GM18502 (cell line): ENCODE measurements at regions not wholly inside any gene's neighbourhood (a gene's known extent, or its start where the extent isn't known, plus 50 kb on each side); places are given as distances from the start of the nearest gene placed in this dataset.

Source experiments
- ATAC-seq: cut with Tn5 transposase; IDR thresholded peaks from one replicate; pipeline ENCODE4 v1.9.1; 2021; ENCODE audit warnings: mild to moderate bottlenecking; ENCODE audit not compliant: unreplicated experiment, poor library complexity

- ATAC-seq, result no peak
These were observed 144.1 kb downstream of the RPAP3 start for GRCh38 chr12:47561746-47562145.

DNA sequence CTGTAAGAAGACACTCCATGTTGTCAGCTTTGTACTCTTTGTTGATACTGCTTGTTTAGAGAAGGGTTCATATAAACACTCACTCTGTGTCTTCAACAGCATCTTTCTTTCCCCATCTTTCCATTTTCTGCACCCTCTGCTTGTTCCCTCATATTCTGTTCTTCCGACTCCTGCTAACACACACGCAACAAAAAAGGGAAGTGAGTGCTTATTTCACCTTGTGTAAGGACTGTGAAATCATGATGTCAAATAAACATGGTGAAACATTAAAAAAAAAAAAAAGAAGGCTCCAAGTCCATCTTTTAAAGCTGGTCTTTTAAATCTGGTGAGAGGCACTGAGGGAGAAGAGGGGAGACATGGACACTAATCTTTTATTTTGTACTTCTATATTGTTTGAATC, 145.4 kb downstream of the RPAP3 start:
- no peak for ATAC-seq

DNA sequence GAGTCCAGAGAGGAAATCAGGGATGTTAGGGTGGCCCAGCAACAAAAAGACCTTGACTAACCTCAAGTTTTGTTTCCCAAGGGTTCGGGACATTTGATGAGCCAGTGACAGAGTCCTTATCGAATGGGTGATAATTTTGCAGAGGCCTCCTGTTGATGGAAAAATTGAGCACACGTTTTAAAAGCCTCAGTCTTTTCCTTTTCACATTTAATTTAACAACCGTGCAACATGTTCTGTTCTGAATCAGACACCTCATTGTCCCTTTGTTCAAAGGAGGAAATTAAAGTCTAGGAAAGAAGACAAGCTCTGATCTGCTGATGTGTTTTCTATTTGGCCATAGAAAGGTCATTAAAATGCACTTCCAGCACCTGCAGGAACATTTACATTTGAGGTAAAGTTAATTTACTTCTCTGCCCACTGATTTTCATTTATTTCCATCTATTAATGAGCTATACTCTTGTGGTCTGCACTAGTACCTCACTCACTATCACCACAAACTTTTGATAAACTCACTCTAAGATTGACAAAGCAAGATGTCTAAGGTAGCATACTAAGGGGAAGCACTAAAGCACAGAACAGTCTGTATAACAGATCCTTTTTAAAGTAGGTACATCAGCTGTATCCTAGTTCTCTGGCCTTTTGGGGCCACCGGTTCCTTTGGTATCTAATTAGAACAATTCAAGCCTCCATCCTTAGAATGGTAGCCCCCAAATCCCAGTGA, 147.0 kb downstream of the RPAP3 start:
- no peak for ATAC-seq

DNA sequence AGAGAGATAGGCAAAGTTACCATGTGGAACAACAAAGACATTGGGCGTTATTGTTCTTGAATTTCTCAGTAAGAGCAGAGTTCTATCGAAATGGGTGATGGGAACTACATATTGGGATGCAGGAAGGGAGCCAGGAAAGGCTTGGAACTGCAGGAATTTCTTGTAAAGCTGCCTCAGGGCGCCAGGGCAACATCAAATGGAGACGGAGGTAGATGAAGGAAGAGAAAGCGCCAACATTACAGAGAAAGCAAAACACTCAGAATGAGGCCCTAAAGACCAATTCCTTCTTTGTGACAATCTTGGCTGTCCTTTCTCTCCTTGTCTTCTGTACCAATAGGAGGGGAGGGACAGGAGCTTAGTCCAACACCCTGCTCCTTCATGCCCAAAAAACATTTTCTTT, 148.4 kb downstream of the RPAP3 start:
- no peak for ATAC-seq

- no peak for ATAC-seq
These were observed 149.4 kb downstream of the RPAP3 start for GRCh38 chr12:47556261-47557030.

DNA sequence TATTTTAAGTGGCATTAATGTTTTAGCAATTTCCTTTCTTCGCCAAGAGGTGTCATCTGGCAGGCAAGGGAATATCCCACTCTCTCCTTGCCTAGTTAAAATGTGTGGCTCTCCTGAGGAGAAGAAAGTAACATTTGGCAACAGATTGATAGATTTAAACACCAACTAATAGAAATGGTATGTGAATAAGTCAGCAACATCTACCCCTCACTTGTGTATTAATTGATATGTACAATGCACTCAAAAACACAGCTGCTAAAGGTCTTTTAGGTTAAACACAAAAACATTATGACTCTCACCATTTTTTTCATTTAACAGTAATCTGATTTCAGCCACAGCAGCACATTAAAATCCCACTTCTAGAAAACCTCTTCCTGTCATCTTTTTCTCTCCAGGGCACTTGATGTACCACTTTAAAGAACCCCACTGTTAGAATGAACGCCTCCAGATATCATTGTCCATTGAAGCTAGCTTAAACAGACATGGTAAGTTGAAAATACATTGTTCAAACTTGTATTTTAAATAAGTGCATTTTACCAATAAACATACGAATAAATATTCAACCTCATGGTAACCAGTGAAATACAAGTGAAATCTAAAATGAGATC, 151.7 kb downstream of the RPAP3 start:
- ATAC-seq, result no peak

- ATAC-seq, result no peak
These were observed 152.6 kb downstream of the RPAP3 start for GRCh38 chr12:47553266-47553665.

GRCh38 chr12:47551426-47551851, 154.4 kb downstream of the RPAP3 start:
- no peak for ATAC-seq

GRCh38 chr12:47549258-47549657, 156.6 kb downstream of the RPAP3 start:
- no peak for ATAC-seq

DNA sequence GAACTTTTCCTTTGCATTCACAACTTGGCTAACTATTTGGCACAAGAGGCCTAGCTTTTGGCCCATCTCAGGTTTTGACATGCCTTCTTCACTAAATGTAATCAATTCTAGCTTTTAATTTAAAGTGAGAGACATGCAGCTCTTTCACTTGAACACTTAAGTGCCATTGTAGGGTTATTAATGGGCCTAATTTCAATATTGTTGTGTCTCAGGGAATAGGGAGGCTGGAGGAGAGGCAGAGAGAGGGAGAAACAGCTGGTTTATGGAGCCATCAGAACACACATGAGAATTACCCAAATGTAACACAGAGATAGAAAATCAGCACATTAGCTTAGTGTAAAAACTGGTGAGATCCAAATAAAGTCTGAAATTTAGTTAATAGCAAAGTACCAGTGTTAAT, 157.4 kb downstream of the RPAP3 start:
- no peak for ATAC-seq

DNA sequence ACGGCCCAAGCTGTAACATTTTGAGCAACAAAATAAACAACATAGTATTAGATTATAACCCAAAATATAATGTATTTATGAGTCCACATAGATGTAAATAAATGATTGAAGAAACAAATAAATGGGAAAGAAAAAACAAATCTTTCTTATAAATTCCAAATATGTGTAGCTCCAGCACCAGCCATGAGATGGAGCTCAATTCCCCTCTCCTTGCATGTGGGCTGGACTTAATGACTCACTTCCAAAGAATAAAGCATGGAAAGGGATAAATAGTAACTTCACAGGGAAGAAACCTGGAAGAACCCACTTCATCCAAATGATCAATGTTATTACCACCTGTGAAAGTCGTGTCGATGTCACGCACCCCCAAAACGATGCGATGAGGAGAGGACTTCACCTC, 158.8 kb downstream of the RPAP3 start:
- no peak for ATAC-seq

DNA sequence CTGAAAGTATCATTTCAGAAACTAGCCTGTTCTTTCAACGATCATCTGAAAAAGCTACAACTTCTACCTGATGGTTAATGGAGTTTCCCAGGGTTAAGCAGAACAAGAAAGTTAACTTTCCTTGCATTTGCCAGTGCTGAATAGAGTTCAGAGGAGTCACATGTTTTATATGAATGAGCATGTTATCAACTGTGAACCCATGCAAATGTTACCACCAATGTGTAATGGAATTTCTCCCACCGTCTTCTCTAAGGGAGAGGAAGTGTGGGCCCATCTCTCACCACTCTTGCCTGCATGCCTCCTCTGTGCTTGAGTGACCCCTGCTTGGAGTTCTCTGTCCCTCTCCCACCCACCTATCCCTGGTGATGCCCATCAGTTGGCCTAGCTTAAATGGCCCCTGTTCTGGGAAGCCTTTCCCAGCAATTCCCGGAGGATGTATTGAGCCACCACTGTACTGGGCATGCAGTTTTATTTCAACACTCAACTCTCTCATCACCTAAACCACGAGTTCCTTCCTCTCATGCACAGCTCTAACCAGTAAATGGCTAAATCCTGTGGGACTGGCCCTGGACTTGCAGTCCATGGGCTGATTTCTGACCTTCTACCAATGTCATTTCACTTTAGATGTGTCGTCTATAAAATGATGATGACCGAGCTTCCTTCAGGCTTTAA, 159.8 kb downstream of the RPAP3 start:
- ATAC-seq, result no peak

DNA sequence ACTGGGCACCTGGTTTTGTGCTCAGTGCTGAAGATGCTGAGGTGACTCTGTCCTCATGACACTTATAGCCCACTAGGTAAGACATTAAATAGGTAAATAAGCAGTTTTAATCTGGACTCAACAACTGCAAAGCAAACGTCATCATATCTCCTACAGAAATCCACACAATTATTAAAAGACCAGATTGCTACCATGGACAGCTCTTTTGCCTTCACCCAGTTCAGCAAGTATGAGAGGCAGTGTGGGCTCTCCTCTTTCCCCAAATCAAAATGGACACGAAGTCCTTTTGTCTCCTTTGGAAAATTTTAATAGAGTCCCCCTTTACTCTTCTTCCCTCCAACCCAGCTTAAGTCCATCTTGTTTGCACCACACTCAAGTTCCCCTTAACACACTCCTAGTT, 171.1 kb downstream of the RPAP3 start:
- no peak for ATAC-seq

GRCh38 chr12:47530050-47530449, 175.8 kb downstream of the RPAP3 start:
- ATAC-seq, result no peak

DNA sequence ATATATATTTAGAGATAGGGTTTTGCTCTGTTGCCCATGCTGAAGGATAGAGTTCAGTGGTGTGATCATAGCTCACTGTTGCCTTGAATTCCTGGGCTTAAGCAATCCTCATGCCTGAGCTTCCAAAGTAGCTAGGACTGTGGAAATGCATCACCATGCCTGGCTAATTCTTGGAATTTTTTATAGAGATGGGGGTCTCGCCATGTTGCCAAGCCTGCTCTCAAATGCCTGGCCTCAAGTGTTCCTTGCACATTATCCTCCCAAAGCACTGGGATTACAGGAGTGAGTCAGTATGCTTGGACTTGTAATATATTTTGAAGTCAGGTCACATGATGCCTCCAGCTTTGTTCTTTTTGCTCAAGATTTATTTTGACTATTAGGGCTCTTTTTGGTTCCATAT, 178.0 kb downstream of the RPAP3 start:
- no peak for ATAC-seq

GRCh38 chr12:47520029-47520428, 185.8 kb downstream of the RPAP3 start:
- ATAC-seq, result no peak

GRCh38 chr12:47517122-47517521, 188.7 kb downstream of the RPAP3 start:
- no peak for ATAC-seq

DNA sequence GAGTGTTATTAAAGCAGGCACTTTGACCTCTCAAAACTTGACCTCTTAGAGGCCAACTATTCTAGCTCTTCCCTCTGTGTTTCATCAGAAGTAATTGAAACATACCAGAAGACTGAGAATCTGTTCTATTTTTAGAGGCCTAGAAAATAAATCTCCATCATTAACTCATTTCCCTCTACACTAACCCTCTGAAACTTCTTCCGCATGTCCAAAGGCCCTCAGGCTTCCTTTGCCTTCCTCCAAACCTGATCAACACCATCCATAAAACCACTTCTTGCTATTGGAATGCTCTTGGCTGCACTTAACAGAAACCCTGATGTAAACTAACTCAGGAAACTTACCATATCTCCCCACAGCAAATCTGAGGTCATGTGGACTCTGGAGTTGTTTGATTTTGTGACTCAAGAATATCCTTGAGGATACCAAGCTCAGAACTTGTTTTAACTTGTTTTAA, 196.4 kb downstream of the RPAP3 start:
- no peak for ATAC-seq

DNA sequence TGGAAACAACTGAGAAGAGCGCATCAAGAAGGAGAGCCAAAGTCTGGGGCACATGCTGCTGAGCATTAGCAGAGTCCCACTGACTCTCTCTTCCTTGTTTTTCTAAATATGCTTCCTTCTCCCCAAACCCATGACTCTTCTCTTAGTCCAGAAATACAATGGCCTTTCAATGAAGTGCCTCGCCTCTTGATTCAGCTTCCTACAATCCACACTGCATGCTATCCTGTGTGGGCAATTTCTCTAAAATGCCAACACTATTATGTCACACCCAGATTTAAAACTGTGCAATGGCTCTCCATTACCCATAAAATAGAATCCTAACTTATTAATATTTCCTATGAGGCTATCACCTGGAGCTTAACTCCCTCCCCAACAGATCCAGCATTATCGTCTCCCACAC, 198.6 kb downstream of the RPAP3 start:
- ATAC-seq, result no peak

DNA sequence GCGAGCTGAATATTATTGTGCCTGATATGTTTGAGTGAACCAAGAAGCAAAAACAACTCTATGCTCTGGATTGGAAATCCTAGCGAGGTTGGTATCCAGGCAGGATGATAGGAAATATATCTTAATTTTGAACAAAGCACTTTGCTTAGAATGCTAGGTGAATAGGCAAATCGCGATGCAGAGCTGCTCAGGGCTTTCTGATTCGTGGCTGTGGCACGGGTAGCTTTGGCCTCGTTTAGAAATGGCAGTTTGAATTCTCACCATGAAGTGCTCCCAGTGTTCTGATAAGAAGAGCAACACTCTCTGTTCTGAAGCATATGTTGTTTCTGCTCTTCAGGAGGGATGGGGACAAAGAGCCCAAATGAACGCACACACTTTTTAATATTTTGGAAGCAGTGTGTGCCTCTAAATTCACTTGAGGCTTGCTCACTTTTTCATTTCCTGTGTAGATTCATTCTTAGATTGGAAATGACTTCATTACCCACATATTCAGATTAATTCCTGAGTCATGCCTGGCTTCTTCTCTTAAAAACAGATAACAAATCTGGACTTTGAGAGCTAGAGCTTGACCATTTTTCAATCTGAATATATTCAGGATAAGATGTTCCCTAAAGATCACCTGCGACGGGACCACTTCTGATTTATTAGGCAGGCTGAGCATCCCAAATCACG, 200.9 kb downstream of the RPAP3 start:
- ATAC-seq, result no peak
